Smooth muscle cell (in vitro differentiated cells): ENCODE measurements at regions not wholly inside any gene's neighbourhood (a gene's known extent, or its start where the extent isn't known, plus 50 kb on each side); places are given as distances from the start of the nearest gene placed in this dataset.

Source experiments
- DNase-seq: peaks from one replicate; lab custom pipeline; 2025; ENCODE audit not compliant: unreplicated experiment; lab: John Stamatoyannopoulos, UW
- H2AFZ ChIP-seq: fragments of 200-600 bp; sonication (generic); 2 replicates; pipeline ENCODE4 v1.6.0; 2016; ENCODE audit warnings: antibody characterized with exemption, low read depth, mild to moderate bottlenecking
- H3F3A ChIP-seq: fragments of 200-600 bp; sonication (generic); 2 replicates; pipeline ENCODE4 v1.6.0; 2017; ENCODE audit warnings: antibody characterized with exemption, low read depth
- H3K27ac ChIP-seq: fragments of 200-600 bp; sonication (generic); 2 replicates; pipeline ENCODE4 v1.5.1; 2016; ENCODE audit warnings: low read depth, mild to moderate bottlenecking
- H3K27me3 ChIP-seq: fragments of 200-600 bp; sonication (generic); 2 replicates; pipeline ENCODE4 v1.6.1; 2016; ENCODE audit warnings: low read depth, mild to moderate bottlenecking
- H3K36me3 ChIP-seq: fragments of 200-600 bp; sonication (generic); 2 replicates; pipeline ENCODE4 v1.5.1; 2016; ENCODE audit warnings: low read depth
- H3K4me1 ChIP-seq: fragments of 200-600 bp; sonication (generic); 2 replicates; pipeline ENCODE4 v1.5.1; 2016; ENCODE audit warnings: low read depth
- H3K4me2 ChIP-seq: fragments of 200-600 bp; sonication (generic); 2 replicates; pipeline ENCODE4 v1.6.0; 2016; ENCODE audit warnings: mild to moderate bottlenecking
- H3K4me3 ChIP-seq: fragments of 200-600 bp; sonication (generic); 2 replicates; pipeline ENCODE4 v1.5.1; 2016; ENCODE audit warnings: mild to moderate bottlenecking
- H3K79me2 ChIP-seq: fragments of 200-600 bp; sonication (generic); 2 replicates; pipeline ENCODE4 v1.6.0; 2016; ENCODE audit warnings: low read depth, mild to moderate bottlenecking
- H3K9ac ChIP-seq: fragments of 200-600 bp; sonication (generic); 2 replicates; pipeline ENCODE4 v1.6.0; 2016; ENCODE audit warnings: low read depth
- H3K9me3 ChIP-seq: fragments of 200-600 bp; sonication (generic); replicated peaks from 2 replicates; pipeline ENCODE4 v1.5.1; 2016; ENCODE audit warnings: low read depth
- H4K20me1 ChIP-seq: fragments of 200-600 bp; sonication (generic); 2 replicates; pipeline ENCODE4 v1.6.0; 2016; ENCODE audit warnings: low read depth
- CTCF ChIP-seq: fragments of 200-600 bp; sonication (generic); IDR thresholded peaks from 2 replicates; pipeline ENCODE4 v1.5.1; 2017; ENCODE audit warnings: borderline replicate concordance, mild to moderate bottlenecking, antibody characterized with exemption; ENCODE audit not compliant: insufficient read depth, poor library complexity, severe bottlenecking
- WGBS: methylation state at CpG from one replicate; pipeline ENCODE4 v1.1.7; 2016; ENCODE audit warnings: low lambda C conversion rate; 5-methylcytosine and 5-hydroxymethylcytosine counted together

GRCh38 chr12:42008996-42009395 is 135.7 kb downstream of the GXYLT1 start:
- peaks cover 13% of the 10 kb centered on the region for H3K4me1 ChIP-seq
- no peak for DNase-seq
- H3K4me3 ChIP-seq = no peak overlapping the region
- no peak overlapping the region for H3K27ac ChIP-seq
- no peaks in the 10 kb centered on the region for H4K20me1 ChIP-seq
- no peaks in the 10 kb centered on the region for H3K27me3 ChIP-seq
- TF ChIP-seq CTCF = no peak
- H3K9me3 ChIP-seq = no peaks in the 10 kb centered on the region
- no peaks in the 10 kb centered on the region for H3K36me3 ChIP-seq
- no peak overlapping the region for H3K4me2 ChIP-seq
- no peaks in the 10 kb centered on the region for H3K79me2 ChIP-seq
- no peak overlapping the region for H3K9ac ChIP-seq
- no peak overlapping the region for H2AFZ ChIP-seq
- H3F3A ChIP-seq = no peaks in the 10 kb centered on the region
- 94% methylated on average over 5 of the region's 5 CpGs for whole genome bisulfite sequencing

- H3K9me3 ChIP-seq = no peaks in the 10 kb centered on the region
- no peaks in the 10 kb centered on the region for H3K79me2 ChIP-seq
- no peak overlapping the region for H3K4me2 ChIP-seq
- H3K27ac ChIP-seq = no peak overlapping the region
- DNase-seq = no peak
- H3K27me3 ChIP-seq = no peaks in the 10 kb centered on the region
- H3K9ac ChIP-seq = no peak overlapping the region
- H4K20me1 ChIP-seq = no peaks in the 10 kb centered on the region
- no peaks in the 10 kb centered on the region for H3F3A ChIP-seq
- no peaks in the 10 kb centered on the region for H3K4me1 ChIP-seq
- no peak overlapping the region for H3K4me3 ChIP-seq
- TF ChIP-seq CTCF = no peak
- WGBS = 97% methylated on average over 1 of the region's 1 CpG
- no peaks in the 10 kb centered on the region for H3K36me3 ChIP-seq
- no peak overlapping the region for H2AFZ ChIP-seq
Observed at GRCh38 chr12:42003031-42003430, 141.6 kb downstream of the GXYLT1 start.

- no peak overlapping the region for H3K4me3 ChIP-seq
- H2AFZ ChIP-seq = no peak overlapping the region
- H3K4me1 ChIP-seq = no peaks in the 10 kb centered on the region
- H4K20me1 ChIP-seq = no peaks in the 10 kb centered on the region
- WGBS = 96% methylated on average over 1 of the region's 1 CpG
- no peak overlapping the region for H3K9ac ChIP-seq
- no peak overlapping the region for H3K4me2 ChIP-seq
- H3K27me3 ChIP-seq = no peaks in the 10 kb centered on the region
- no peak overlapping the region for H3K27ac ChIP-seq
- no peak for TF ChIP-seq CTCF
- no peaks in the 10 kb centered on the region for H3K36me3 ChIP-seq
- no peak for DNase-seq
- no peaks in the 10 kb centered on the region for H3K79me2 ChIP-seq
- H3F3A ChIP-seq = no peaks in the 10 kb centered on the region
- H3K9me3 ChIP-seq = no peaks in the 10 kb centered on the region
Observed at GRCh38 chr12:42002563-42002962, 142.1 kb downstream of the GXYLT1 start.

GRCh38 chr12:41998436-41998835 is 146.2 kb downstream of the GXYLT1 start:
- no peaks in the 10 kb centered on the region for H4K20me1 ChIP-seq
- no peak overlapping the region for H3K9ac ChIP-seq
- no peaks in the 10 kb centered on the region for H3K79me2 ChIP-seq
- TF ChIP-seq CTCF = no peak
- no peaks in the 10 kb centered on the region for H3K27me3 ChIP-seq
- H3K4me3 ChIP-seq = no peak overlapping the region
- H2AFZ ChIP-seq = no peak overlapping the region
- no peak for DNase-seq
- no peaks in the 10 kb centered on the region for H3F3A ChIP-seq
- 95% methylated on average over 14 of the region's 14 CpGs for WGBS
- no peaks in the 10 kb centered on the region for H3K9me3 ChIP-seq
- no peak overlapping the region for H3K27ac ChIP-seq
- no peaks in the 10 kb centered on the region for H3K4me1 ChIP-seq
- no peaks in the 10 kb centered on the region for H3K36me3 ChIP-seq
- H3K4me2 ChIP-seq = no peak overlapping the region
